ENCODE measurements at regions not wholly inside any gene's neighbourhood (a gene's known extent, or its start where the extent isn't known, plus 50 kb on each side); places are given as distances from the start of the nearest gene placed in this dataset.
A peak's percentile ranks its signal among the peaks of the same experiment; 100 is the strongest.
"Not testable (repeated sequence)": the region's sequence is repeated elsewhere in the genome, so short reads cannot be mapped to it uniquely, and the experiment has no call there.

GRCh38 chr1:214715126-214715525 lies 112.1 kb downstream of the CENPF start:
- DNase-seq (ENCODE audit: low spot score) = no peak

DNA sequence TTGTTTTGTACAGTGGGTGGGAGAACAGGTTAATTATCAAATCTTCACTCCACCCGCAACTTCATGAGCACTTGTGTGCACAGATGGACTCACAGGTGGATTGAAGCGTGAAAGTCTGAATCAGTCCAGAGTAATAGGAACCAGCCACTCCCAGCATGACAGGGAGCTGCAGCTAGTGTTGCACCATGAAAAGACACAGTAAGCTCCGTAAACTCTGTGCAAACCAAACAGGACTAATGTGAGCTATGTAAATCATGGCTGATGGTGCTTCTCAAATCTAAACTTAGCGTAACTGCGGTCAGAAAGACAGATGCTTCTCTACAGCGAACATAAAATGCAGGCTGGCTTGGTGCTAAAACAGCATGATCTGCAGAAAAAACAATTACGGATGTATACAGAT lies 114.4 kb downstream of the CENPF start:
- DNase-seq (ENCODE audit: low spot score) = no peak

GRCh38 chr1:214718724-214719123 lies 115.7 kb downstream of the CENPF start:
- DNase-seq (ENCODE audit: low spot score) = no peak

DNA sequence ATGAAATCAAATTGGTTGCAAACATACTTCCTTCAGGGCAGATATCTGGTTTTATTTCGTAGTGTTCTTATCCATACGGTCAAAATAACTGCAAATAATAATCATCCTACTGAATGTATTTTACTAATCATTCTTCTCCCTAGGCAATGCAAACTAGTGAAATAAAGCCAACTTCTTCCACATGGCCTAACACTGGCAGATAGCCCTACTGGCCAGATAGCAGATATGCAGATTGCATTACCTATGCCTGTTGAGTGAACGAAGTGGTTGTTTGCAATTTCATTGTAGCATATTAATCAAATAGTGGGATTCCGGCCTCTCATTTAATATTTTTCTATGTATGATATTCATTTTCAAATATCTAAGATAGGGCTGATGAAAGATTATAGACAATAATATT lies 116.2 kb downstream of the CENPF start:
- no peak for DNase-seq (ENCODE audit: low spot score)

DNA sequence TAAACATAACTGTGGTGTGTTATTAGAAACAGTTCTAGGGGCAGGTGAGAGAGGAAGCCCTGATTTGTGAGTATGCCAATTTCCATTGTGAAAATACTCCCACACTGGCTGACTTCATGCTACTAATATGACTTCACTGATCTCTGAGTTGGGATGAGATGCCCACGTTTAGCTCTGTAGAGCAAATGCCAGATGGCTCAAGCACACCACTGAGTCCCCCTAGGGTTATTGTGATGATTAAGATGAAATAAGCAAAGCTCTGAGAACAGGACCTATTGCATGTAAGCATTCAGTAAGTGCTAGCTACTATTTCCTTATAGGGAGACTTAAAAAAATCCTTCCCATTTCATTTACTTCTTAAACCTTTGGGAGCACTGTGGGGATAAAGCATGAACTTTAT lies 117.6 kb downstream of the CENPF start:
- DNase-seq (ENCODE audit: low spot score) = no peak

DNA sequence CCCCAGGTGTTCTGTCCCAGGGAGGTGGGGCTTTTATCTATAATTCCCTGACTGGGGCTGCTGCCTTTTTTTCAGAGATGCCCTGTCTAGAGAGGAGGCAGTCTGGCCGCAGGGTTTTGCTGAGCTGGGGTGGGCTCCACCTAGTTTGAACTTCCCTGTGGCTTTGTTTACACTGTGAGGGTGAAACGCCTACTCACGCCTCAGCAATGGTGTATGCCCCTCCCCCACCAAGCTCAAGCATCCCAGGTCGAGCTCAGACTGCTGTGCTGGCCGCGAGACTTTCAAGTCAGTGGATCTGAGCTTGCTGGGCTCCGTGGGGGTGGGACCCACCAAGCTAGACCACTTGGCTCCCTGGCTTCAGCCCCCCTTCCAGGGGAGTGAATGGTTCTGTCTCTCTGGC lies 124.3 kb downstream of the CENPF start:
- no peak for DNase-seq (ENCODE audit: low spot score)

GRCh38 chr1:214739621-214740238 lies 136.7 kb downstream of the CENPF start:
- DNase-seq (ENCODE audit: low spot score) = peak; percentile 1

GRCh38 chr1:214740471-214740870 lies 137.5 kb downstream of the CENPF start:
- DNase-seq (ENCODE audit: low spot score) = no peak

GRCh38 chr1:214747050-214747635 lies 144.1 kb downstream of the CENPF start:
- DNase-seq (ENCODE audit: low spot score) = no peak

- no peak for DNase-seq (ENCODE audit: low spot score)
These were observed 150.3 kb downstream of the CENPF start for GRCh38 chr1:214753236-214753852.

DNA sequence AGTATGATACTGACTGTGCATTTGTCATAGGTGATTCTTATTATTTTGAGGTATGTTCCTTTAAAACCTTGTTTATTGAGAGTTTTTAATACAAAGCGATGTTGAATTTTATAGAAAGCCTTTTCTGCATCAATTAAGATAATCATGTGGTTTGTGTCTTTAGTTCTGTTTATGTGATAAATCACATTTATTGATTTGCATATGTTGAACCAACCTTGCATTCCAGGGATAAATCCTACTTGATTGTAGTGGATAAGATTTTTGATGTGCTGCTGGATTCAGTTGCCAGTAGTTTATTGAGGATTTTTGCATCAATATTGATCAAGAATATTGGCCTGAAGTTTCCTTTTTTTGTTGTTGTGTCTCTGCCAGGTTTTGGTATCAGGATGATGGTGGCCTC lies 158.0 kb downstream of the CENPF start:
- no peak for DNase-seq (ENCODE audit: low spot score)

DNA sequence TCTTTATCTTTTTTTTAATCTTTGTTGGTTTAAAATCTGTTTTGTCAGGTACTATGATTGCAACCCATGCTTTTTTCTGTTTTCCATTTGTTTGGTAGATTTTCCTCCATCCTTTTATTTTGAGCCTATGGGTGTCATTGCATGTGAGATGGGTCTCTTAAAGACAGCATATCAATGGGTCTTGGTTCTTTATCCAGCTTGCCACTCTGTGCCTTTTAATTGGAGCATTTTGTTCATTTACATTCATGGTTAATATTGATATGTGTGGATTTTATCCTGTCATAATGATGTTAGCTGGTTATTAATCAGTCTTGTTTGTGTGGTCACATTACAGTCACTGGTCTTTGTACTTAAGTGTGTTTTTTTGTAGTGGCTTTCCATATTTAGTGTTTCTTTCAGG lies 159.9 kb downstream of the CENPF start:
- no peak for DNase-seq (ENCODE audit: low spot score)

DNA sequence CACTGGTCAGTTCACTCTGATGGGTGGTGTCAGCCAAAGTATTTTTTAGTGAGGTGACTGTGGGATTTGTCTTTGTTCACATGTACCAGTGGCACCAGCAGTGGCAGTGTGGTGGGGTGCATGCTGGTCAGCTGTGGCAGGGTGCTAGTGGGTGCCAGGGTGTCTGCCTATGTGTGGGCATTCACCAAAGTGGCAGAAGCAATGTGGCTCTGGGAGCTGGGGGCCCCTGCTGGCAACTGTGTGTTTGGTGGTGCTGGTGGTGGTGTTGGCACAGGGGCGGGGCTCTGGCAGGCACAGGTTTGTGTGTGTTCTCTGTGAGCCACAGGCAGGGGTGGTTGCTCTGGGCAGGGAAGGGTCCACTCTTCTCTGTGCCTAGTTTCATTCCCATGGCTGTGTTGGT lies 161.5 kb downstream of the CENPF start:
- no peak for DNase-seq (ENCODE audit: low spot score)

DNA sequence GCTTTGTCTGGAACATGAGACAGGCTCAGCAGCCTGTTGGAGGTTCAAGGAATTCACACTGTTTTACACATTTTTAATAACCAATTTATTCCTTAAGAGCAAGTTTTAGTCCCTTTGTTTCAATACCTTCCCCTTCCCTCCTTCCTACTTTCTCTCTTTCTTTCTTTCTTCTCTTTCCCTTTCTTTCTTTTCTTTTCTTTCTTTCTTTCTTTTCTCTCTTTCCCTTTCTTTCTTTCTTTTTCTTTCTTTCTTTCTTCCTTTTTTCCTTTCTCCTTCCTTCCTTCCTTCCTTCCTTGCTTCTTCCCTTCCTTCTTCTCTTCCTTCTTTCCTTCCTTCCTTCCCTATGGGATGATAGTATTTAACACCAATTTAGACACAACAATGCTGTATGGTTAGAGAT lies 164.2 kb downstream of the CENPF start:
- DNase-seq (ENCODE audit: low spot score) = no peak

- not testable (repeated sequence) for DNase-seq (ENCODE audit: low spot score)
These were observed 166.7 kb downstream of the CENPF start for GRCh38 chr1:214769666-214770065.

- no peak for DNase-seq (ENCODE audit: low spot score)
These were observed 174.4 kb downstream of the CENPF start for GRCh38 chr1:214777364-214777763.

- no peak for DNase-seq (ENCODE audit: low spot score)
These were observed 189.0 kb downstream of the CENPF start for GRCh38 chr1:214791961-214792360.

GRCh38 chr1:214792527-214793186 lies 189.7 kb downstream of the CENPF start:
- no peak for DNase-seq (ENCODE audit: low spot score)

DNA sequence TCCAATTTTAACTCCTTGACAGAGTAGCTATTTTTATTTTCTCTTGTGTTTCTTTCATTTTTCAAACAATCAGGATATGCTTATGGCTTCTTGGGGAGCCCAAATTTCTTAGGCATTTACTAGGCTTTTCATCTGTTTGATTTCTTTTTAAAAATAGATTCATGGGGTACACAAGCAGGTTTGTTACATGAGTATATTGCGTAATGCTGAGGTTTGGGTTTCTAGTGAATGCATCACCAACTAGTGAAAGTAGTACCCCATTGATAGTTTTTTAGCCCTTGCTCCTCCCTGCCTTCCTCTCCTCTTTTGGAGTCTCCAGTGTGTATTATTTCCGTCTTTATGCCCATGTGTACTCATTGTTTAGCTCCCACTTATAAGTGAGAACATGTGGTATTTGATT lies 190.7 kb downstream of the CENPF start:
- no peak for DNase-seq (ENCODE audit: low spot score)

- no peak for DNase-seq (ENCODE audit: low spot score)
These were observed 198.2 kb downstream of the CENPF start for GRCh38 chr1:214801191-214801590.

DNA sequence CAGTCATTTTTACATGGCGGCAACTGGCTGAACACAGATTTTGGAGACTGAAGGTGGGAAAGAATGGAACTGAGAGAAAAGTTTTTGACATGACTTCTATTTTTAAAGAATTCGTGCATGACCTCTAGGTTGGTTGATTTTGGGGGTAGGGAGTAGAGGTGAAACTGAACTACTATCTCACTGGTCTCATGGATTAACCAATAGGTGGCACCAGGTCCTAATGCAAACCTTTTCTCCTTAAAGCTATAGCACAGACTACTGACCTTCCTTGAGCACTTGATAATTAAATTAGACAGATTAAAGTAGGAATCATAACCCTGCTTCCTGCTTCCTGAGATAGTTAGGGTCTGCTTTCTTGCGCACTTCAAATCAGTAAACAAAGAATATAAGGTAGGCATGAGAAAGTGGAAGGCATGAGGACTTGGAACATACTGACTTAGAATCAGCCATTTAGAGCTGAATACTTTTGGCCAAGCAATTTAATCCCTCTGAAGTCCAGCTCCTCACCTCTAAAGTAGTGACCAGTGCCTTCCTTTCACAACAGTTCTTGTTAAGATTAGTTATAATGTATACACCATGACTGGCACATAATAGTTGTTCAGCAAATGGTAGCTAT lies 206.0 kb downstream of the CENPF start:
- DNase-seq (ENCODE audit: low spot score) = no peak

GRCh38 chr1:214816603-214817002 lies 213.6 kb downstream of the CENPF start:
- DNase-seq (ENCODE audit: low spot score) = no peak

All from globus pallidus (tissue), 1 donor.